IPS DF 6.9 (cell line): ENCODE measurements at regions not wholly inside any gene's neighbourhood (a gene's known extent, or its start where the extent isn't known, plus 50 kb on each side); places are given as distances from the start of the nearest gene placed in this dataset.

ENCODE experiments used
- DNase-seq: peaks from one replicate; pipeline ENCODE4 v3.0.0-alpha.2; 2013; ENCODE audit warnings: low read depth, low spot score
- H3K27ac ChIP-seq: one replicate; pipeline ENCODE4 v1.5.1; 2013; ENCODE audit warnings: low read length, control low read depth
- H3K27me3 ChIP-seq: 2 replicates; pipeline ENCODE4 v1.6.1; 2013; ENCODE audit warnings: mild to moderate bottlenecking, low read length; ENCODE audit not compliant: control insufficient read depth, insufficient read depth
- H3K36me3 ChIP-seq: 2 replicates; pipeline ENCODE4 v1.6.1; 2013; ENCODE audit warnings: low read length; ENCODE audit not compliant: control insufficient read depth, insufficient read depth
- H3K4me1 ChIP-seq: 2 replicates; pipeline ENCODE4 v1.6.1; 2013; ENCODE audit warnings: low read length; ENCODE audit not compliant: control insufficient read depth, insufficient read depth
- H3K4me3 ChIP-seq: 2 replicates; pipeline ENCODE4 v1.5.1; 2013; ENCODE audit warnings: mild to moderate bottlenecking, low read length
- H3K9me3 ChIP-seq: 2 replicates; pipeline ENCODE4 v1.6.1; 2013; ENCODE audit warnings: low read length, inconsistent platforms; ENCODE audit not compliant: control insufficient read depth, insufficient read depth
- WGBS: extraction: QIAGEN DNeasy Blood & Tissue Kit; methylation state at CpG from one replicate; pipeline ENCODE4 v1.1.7; 2013; ENCODE audit warnings: mixed read lengths, missing lambda C conversion rate; ENCODE audit not compliant: insufficient read length, insufficient coverage; 5-methylcytosine and 5-hydroxymethylcytosine counted together

DNA sequence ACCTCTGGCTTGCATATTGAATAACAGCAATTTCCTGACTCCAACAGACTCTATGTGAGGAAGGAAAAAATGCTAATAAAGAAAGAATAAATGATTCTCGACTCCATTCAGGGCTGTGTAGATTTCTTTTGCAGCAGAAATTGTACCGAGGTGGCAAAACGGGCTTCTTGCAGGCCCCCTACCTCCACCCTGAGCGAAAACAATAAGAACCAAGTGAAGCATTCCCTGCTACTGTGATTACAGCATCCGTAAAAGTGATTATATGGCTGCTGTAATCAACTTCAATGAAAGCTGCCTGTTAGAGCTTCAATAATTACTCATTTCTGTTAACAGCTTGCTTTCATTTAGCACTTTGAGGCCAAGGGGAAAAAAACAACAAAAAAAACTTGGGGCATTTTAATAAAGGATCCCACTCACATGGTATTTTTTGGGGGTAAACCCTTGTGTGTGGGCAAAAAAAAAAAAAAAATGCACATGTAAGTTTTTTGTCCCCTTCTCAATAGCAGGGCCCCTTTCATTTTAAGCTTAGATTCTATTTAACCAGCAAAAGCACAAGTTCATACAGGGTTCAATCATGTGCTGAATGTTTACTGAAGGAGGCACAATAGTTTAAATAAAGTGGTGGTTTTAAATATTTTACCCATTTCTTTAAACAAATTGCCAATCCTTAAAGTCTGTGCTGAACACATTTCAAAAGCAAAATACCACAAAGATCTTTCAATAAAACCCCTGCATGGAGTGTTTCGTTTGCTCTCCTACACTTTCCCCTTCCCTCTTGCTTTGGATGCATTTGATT lies 271.6 kb downstream of the LMO4 start:
- no peak for DNase-seq
- Histone ChIP-seq H3K9me3 (no peaks in the 10 kb centered on the region), H3K4me3 (no peak overlapping the region), H3K36me3 (no peaks in the 10 kb centered on the region), H3K27ac (no peak overlapping the region), H3K4me1 (no peaks in the 10 kb centered on the region; the same call in 1 of the 2 replicates), H3K27me3 (no peaks in the 10 kb centered on the region)
- WGBS: no CpG with 5 or more reads among the region's 6 CpGs

DNA sequence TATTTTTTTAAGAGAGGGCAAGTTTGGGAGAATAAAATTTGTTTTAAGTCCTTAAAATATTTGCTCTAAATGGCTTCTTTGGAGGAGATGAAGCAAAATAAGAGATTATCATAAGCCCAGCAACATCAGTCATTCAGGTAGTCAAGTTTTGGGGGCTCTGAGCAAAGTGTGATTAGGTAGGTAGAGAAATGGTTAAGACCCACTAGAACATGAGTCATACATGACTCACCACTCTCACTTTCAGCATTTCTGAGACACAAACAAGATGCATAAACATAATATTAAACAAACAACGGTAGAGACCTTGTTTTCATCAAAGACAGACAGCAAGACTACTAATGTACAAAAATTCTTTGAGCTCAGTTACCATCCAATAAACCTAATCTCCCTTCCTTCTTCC lies 272.2 kb downstream of the LMO4 start:
- Histone ChIP-seq H3K4me3 (no peak overlapping the region), H3K36me3 (no peaks in the 10 kb centered on the region), H3K27ac (no peak overlapping the region), H3K9me3 (no peaks in the 10 kb centered on the region), H3K4me1 (no peaks in the 10 kb centered on the region; the same call in 1 of the 2 replicates), H3K27me3 (no peaks in the 10 kb centered on the region)
- no peak for DNase-seq
- WGBS: no CpG with 5 or more reads among the region's 1 CpG

DNA sequence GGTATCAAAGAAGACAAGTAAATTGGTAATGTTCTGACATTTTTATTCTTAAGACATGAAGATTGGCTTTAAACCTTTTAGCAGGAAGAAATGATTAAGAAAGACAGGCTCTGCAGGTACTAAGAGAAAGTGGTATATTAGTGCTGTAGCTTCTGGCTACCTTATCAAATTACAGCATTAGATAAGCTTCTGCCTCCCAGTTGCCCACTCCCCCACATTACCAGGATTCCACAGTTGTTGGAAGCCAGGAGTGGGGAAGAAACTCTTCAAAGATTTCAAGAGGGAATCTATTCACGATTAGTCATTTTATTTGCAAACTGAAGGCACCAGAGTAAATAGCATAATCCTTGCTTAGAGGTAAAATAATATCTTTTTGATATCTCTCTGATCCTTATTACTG lies 274.9 kb downstream of the LMO4 start:
- H3K9me3 ChIP-seq: no peaks in the 10 kb centered on the region
- no peak for DNase-seq
- no peaks in the 10 kb centered on the region for H3K27me3 ChIP-seq
- no peak overlapping the region for H3K27ac ChIP-seq
- no peaks in the 10 kb centered on the region for H3K36me3 ChIP-seq
- WGBS: no CpG with 5 or more reads among the region's 1 CpG
- H3K4me3 ChIP-seq: no peak overlapping the region
- no peaks in the 10 kb centered on the region; the same call in 1 of the 2 replicates for H3K4me1 ChIP-seq

DNA sequence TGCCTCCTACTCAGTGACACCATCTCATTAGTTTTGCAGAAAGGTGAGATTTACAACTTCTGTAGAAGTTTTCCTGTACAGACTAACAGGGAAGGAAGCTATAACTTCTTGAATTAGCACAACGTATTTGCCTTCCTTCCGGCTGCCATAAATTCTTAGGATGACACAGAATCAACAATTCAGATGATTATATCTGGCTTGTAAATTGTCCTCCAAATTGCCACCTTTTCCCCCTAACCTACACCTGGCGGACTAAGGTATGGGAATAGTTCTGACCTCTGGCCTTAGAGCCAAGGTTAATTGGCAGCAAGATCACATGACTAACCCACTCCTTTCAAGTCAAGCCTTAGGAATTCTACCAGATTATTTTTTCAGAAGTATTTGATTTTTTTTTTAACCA lies 284.3 kb downstream of the LMO4 start:
- no peak overlapping the region for H3K27ac ChIP-seq
- H3K27me3 ChIP-seq: no peaks in the 10 kb centered on the region
- no peak for DNase-seq
- H3K4me1 ChIP-seq: no peaks in the 10 kb centered on the region
- H3K4me3 ChIP-seq: no peak overlapping the region
- H3K9me3 ChIP-seq: no peaks in the 10 kb centered on the region
- no CpG with 5 or more reads among the region's 3 CpGs for WGBS
- H3K36me3 ChIP-seq: no peaks in the 10 kb centered on the region

DNA sequence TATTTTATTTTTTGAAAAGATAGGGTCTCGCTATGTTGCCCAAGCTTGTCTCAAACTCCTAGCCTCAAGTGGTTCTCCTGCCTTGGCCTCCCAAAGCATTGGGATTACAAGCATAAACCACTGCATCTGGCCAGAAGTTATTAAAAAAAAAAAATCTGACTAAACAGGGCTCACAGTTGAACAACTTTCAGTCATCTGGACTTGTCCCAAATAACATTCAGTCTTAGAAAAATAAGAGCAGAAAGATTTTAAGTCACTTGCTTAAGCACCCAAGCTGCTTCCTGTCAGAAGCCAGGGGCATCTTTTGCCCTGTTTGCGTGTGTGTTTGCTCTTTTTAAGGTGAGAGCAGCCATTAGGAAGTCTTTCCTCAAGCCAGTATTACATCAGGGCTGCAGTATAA lies 286.8 kb downstream of the LMO4 start:
- no peak for DNase-seq
- no CpG with 5 or more reads among the region's 2 CpGs for WGBS
- no peak overlapping the region for H3K27ac ChIP-seq

DNA sequence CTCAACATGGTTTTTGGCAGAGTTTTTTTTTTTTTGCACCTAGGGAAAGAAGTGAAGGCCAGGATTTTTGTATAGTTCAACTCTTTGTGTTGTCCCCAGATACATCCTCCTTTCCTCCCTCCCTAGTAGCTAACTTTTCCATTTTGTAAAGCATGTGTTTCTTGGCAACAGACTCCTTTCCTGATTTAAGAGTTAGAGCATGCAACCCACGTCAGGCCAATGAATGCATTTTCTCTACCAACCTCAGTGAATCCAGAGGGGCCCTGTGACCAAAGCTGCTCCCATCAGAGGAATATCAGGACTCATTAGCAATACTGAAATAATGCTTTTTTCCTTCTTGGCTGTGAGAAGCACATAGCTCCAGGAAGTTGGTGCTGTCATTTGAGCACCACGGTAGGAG lies 287.2 kb downstream of the LMO4 start:
- Histone ChIP-seq H3K36me3 (no peaks in the 10 kb centered on the region), H3K9me3 (no peaks in the 10 kb centered on the region), H3K27me3 (no peaks in the 10 kb centered on the region), H3K27ac (no peak overlapping the region), H3K4me3 (no peak overlapping the region), H3K4me1 (no peaks in the 10 kb centered on the region)
- DNase-seq: no peak
- no CpG with 5 or more reads among the region's 2 CpGs for WGBS

More for the DNA sequence above, 286.8 kb downstream of the LMO4 start:
- no peaks in the 10 kb centered on the region for H3K9me3 ChIP-seq
- H3K4me1 ChIP-seq: no peaks in the 10 kb centered on the region
- no peaks in the 10 kb centered on the region for H3K36me3 ChIP-seq
- no peak overlapping the region for H3K4me3 ChIP-seq
- H3K27me3 ChIP-seq: no peaks in the 10 kb centered on the region

DNA sequence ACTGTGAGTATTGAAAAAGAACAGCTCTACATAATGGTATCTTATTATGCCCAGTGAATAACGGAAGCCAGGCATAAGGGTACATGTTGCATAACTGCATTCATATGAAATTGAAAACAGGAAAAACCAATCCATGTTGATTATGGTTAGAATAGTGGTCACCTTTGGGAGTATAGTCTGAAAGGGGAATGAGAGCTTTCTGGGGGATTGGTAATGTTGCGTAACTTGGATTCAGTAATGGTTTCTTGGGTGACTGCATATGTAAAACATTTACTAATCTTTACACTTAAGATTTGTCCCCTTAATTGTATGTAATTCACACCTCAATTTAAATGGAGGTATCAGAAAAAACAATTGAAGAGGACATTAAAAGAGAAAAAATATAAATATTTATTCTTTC lies 292.1 kb downstream of the LMO4 start:
- no peak for DNase-seq
- Histone ChIP-seq H3K4me3 (no peak overlapping the region), H3K36me3 (no peaks in the 10 kb centered on the region), H3K9me3 (no peaks in the 10 kb centered on the region), H3K27me3 (no peaks in the 10 kb centered on the region), H3K27ac (no peak overlapping the region), H3K4me1 (no peaks in the 10 kb centered on the region)
- WGBS: no CpG with 5 or more reads among the region's 2 CpGs

DNA sequence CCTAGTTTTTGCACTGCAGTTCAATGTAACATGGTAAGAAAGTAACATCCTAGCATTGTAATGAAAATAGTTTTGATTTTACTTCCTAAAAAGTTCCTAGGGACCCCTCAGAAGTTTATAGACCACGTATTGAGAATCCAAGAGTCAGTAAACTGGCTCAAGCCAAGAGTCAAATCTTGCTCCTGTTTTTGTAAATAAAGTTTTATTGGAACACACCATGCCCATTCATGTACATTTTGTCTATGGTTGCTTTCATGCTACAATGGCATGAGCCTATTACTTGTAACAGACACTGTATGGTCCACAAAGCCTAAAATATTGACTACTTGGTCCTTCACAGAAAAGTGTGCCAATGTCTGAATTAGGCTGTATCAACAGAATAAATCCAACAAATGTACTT lies 301.0 kb downstream of the LMO4 start:
- no CpG with 5 or more reads among the region's 1 CpG for WGBS

DNA sequence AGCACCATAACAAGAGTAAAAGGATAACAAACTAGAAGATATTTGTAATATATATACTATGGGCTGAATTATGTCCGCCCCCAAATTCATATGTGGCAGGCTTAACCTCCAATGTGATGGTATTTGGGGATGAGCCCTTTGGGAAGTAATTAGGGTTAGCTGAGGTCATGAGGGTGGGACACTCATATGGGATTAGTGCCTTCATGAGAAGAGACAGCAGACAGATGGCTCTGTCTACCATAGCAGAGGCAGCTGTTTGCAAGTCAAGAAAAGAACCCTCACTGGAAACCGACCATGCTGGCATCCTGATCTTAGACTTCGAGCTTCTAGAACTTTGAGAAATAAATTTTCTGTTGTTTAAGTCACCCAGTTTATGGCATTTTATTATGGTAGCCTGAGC lies 303.6 kb downstream of the LMO4 start:
- Histone ChIP-seq H3K9me3 (no peaks in the 10 kb centered on the region; the same call in 1 of the 2 replicates), H3K4me1 (no peaks in the 10 kb centered on the region), H3K36me3 (no peaks in the 10 kb centered on the region), H3K27ac (no peak overlapping the region), H3K27me3 (no peaks in the 10 kb centered on the region), H3K4me3 (no peak overlapping the region)
- no CpG with 5 or more reads among the region's 3 CpGs for WGBS
- DNase-seq: no peak

More for the DNA sequence above, 301.0 kb downstream of the LMO4 start:
- Histone ChIP-seq H3K36me3 (no peaks in the 10 kb centered on the region), H3K4me3 (no peak overlapping the region), H3K27ac (no peak overlapping the region), H3K27me3 (no peaks in the 10 kb centered on the region), H3K4me1 (no peaks in the 10 kb centered on the region), H3K9me3 (no peaks in the 10 kb centered on the region)
- no peak for DNase-seq

DNA sequence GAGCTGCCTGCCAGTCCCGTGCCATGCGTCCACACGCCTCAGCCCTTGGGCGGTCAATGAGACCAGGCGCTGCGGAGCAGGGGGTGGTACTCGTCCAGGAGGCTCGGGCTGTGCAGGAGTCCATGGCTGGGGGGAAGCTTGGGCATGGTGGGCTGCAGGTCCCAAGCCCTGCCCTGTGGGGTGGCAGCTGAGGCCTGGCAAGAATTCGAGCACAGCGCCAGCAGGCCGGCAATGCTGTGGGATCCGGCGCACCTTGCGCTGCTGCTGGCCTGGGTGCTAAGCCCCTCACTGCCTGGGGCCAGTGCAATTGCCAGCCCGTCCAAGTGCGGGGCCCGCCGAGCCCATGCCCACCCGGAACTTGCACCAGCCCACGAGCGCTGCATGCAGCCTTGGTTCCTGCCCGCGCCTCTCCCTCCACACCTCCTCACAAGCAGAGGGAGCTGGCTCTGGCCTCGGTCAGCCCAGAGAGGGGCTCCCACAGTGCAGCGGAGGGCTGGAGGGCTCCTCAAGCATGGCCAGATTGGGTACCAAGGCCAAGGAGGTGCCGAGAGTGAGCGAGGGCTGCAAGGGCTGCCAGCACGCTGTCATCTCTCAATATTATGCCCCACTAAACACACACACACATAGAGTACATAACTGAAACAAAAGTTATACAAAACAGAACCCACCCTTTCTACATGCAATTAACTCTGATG lies 307.7 kb downstream of the LMO4 start:
- H3K36me3 ChIP-seq: no peaks in the 10 kb centered on the region
- no peaks in the 10 kb centered on the region for H3K4me1 ChIP-seq
- H3K27me3 ChIP-seq: no peaks in the 10 kb centered on the region
- no peak overlapping the region for H3K27ac ChIP-seq
- no peaks in the 10 kb centered on the region; the same call in 1 of the 2 replicates for H3K9me3 ChIP-seq
- no peak for DNase-seq
- no peak overlapping the region for H3K4me3 ChIP-seq
- WGBS: no CpG with 5 or more reads among the region's 28 CpGs
